ENCODE measurements at regions not wholly inside any gene's neighbourhood (a gene's known extent, or its start where the extent isn't known, plus 50 kb on each side); places are given as distances from the start of the nearest gene placed in this dataset.

GRCh38 chr10:108597657-108598319 lies 1325.5 kb downstream of the XPNPEP1 start:
- ChIA-PET POLR2A (no interaction called here), CTCF (no interaction called here)
- H3K9me3 ChIP-seq (ENCODE audit: control insufficient read depth, insufficient read depth, low read depth, low read length), result no peaks in the 10 kb centered on the region
- no peaks in the 10 kb centered on the region for H3K36me3 ChIP-seq (ENCODE audit: control insufficient read depth, insufficient read depth, low read length)
- H3K4me3 ChIP-seq (ENCODE audit: low read depth in 2 of 2, low read length in 2 of 2), result no peak overlapping the region
- in situ Hi-C loops (cut with HindIII; ENCODE audit: low pct_unique_long_range_greater_than_20kb, low sequenced_read_pairs) (no loop called here), intact Hi-C loops (cut with micrococcal nuclease; ENCODE audit: unreplicated experiment) (no loop called here)
- no TSS peak for BruUV-seq (replicated peaks)
- TF ChIP-seq CTCF (IDR thresholded peaks at IDR 0.05) (no peak), POLR2AphosphoS5 (IDR thresholded peaks at IDR 0.05; ENCODE audit: low read depth, low read length) (no peak), REST (IDR thresholded peaks at IDR 0.05; ENCODE audit: insufficient read depth in 1 of 2, low read depth in 2 of 2, low read length in 1 of 2) (no peak), TCF7L2 (IDR thresholded peaks at IDR 0.05; ENCODE audit: low read depth, low read length) (no peak)
- no peak for DNase-seq (ENCODE audit: low read depth, low spot score)
- ATAC-seq, result no peak
- no peak overlapping the region for H3K27ac ChIP-seq (ENCODE audit: low read length)
- H3K27me3 ChIP-seq (ENCODE audit: control insufficient read depth, insufficient read depth, low read length), result no peaks in the 10 kb centered on the region
- no peaks in the 10 kb centered on the region for H3K4me1 ChIP-seq (ENCODE audit: control insufficient read depth, insufficient read depth, low read length)

DNA sequence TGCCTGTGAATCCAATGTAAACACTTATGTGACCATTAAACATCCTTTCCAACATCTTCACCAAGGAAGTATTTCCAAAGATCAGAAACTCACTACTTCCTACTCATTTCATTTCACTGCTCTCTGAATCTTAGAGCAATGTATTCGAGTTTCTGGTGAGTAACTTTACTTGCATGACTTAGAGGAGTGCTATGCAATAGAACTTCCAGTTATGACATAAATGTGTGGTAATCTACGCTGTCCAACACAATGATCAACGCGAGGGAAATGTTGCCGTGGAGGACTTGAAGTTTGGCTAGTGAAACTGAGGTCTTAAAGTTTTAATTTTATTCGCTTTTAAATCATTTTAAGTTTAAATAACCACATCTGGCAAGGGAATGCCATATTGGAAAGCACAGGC lies 1326.3 kb downstream of the XPNPEP1 start:
- H3K4me3 ChIP-seq (ENCODE audit: low read depth in 2 of 2, low read length in 2 of 2), result no peak overlapping the region
- TF ChIP-seq SIN3A (IDR thresholded peaks at IDR 0.05; ENCODE audit: borderline replicate concordance, insufficient read depth, low read depth, low read length) (no peak), CTCF (IDR thresholded peaks at IDR 0.05) (no peak), TCF7L2 (IDR thresholded peaks at IDR 0.05; ENCODE audit: low read depth, low read length) (no peak), REST (IDR thresholded peaks at IDR 0.05; ENCODE audit: insufficient read depth in 1 of 2, low read depth in 2 of 2, low read length in 1 of 2) (no peak), POLR2AphosphoS5 (IDR thresholded peaks at IDR 0.05; ENCODE audit: low read depth, low read length) (no peak)
- DNase-seq (ENCODE audit: low read depth, low spot score) (no peak), ATAC-seq (no peak)
- in situ Hi-C loops (cut with HindIII; ENCODE audit: low pct_unique_long_range_greater_than_20kb, low sequenced_read_pairs), result no loop called here
- no TSS peak for BruUV-seq (replicated peaks)
- no peaks in the 10 kb centered on the region for H3K4me1 ChIP-seq (ENCODE audit: control insufficient read depth, insufficient read depth, low read length)
- intact Hi-C loops (cut with micrococcal nuclease; ENCODE audit: unreplicated experiment), result no loop called here
- CTCF ChIA-PET, result no interaction called here
- POLR2A ChIA-PET, result no interaction called here
- no peaks in the 10 kb centered on the region for H3K36me3 ChIP-seq (ENCODE audit: control insufficient read depth, insufficient read depth, low read length)
- H3K27ac ChIP-seq (ENCODE audit: low read length), result no peak overlapping the region
- H3K9me3 ChIP-seq (ENCODE audit: control insufficient read depth, insufficient read depth, low read depth, low read length), result no peaks in the 10 kb centered on the region
- H3K27me3 ChIP-seq (ENCODE audit: control insufficient read depth, insufficient read depth, low read length), result no peaks in the 10 kb centered on the region

Measured in Panc1 (cell line).